Upper lobe of left lung (tissue), 6 donors: ENCODE measurements at regions not wholly inside any gene's neighbourhood (a gene's known extent, or its start where the extent isn't known, plus 50 kb on each side); places are given as distances from the start of the nearest gene placed in this dataset.
A peak's percentile ranks its signal among the peaks of the same experiment; 100 is the strongest.

ENCODE experiments used
- ATAC-seq, 2 donors: fragments of 200-7000 bp; cut with Tn5 transposase; one replicate each; pipeline ENCODE4 v1.9.1; 2022; ENCODE audit warnings: mild to moderate bottlenecking in 2 of 2, moderate library complexity in 2 of 2; ENCODE audit not compliant: low FRiP score in 2 of 2
- DNase-seq, 2 donors: peaks; one replicate each; pipeline ENCODE4 v3.0.0-alpha.2; 2019 to 2020
- H3K27ac ChIP-seq, 4 donors: fragments of 200-600 bp; sonication (generic); one replicate each; pipeline ENCODE4 v1.5.1; 2016 to 2019
- H3K27me3 ChIP-seq, 4 donors: fragments of 200-600 bp; sonication (generic); one replicate each; pipeline ENCODE4 v1.5.1; 2017 to 2019
- H3K36me3 ChIP-seq, 4 donors: fragments of 200-600 bp; sonication (generic); one replicate each; pipeline ENCODE4 v1.5.1; 2016 to 2019
- H3K4me1 ChIP-seq, 4 donors: fragments of 200-600 bp; sonication (generic); one replicate each; pipeline ENCODE4 v1.5.1; 2018 to 2019
- H3K4me3 ChIP-seq, 4 donors: fragments of 200-600 bp; sonication (generic); one replicate each; pipeline ENCODE4 v1.5.1; 2017 to 2019; ENCODE audit warnings: mild to moderate bottlenecking in 2 of 4, moderate library complexity in 1 of 4
- H3K9me3 ChIP-seq, 4 donors: fragments of 200-600 bp; sonication (generic); one replicate each; pipeline ENCODE4 v1.5.1; 2018 to 2019
- CTCF ChIP-seq, 6 experiments: fragments of 450-650 bp in 4 of 6; fragments of 200-600 bp in 2 of 6; sonication (generic) in 2 of 6; IDR thresholded peaks; one replicate each; pipeline ENCODE4 v1.5.1; 2016 to 2019; ENCODE audit warnings: antibody characterized with exemption in 6 of 6
- EP300 ChIP-seq, 4 donors: sonication (generic); formaldehyde crosslinking; IDR thresholded peaks; one replicate each; pipeline ENCODE4 v1.5.1; 2017; ENCODE audit warnings: antibody characterized with exemption in 4 of 4, control low read depth in 2 of 4
- POLR2A ChIP-seq, 4 donors: fragments of 450-650 bp; IDR thresholded peaks; one replicate each; pipeline ENCODE4 v1.5.1; 2016 to 2017; ENCODE audit warnings: antibody characterized with exemption in 4 of 4, mild to moderate bottlenecking in 2 of 4
- POLR2AphosphoS5 ChIP-seq, 2 donors: sonication (generic); formaldehyde crosslinking; IDR thresholded peaks; one replicate each; pipeline ENCODE4 v1.5.1; 2017; ENCODE audit warnings: antibody characterized with exemption in 2 of 2
- WGBS, 2 donors: methylation state at CpG; one replicate each; pipeline ENCODE4 v1.1.5; 2017 to 2018; 5-methylcytosine and 5-hydroxymethylcytosine counted together
- donor health status: DM: no; HTN: no; CAD: no; lungs with moderate emphysema.
- donor health status: DM: no; HTN: yes; CAD: no; lungs with severe emphysema.

DNA sequence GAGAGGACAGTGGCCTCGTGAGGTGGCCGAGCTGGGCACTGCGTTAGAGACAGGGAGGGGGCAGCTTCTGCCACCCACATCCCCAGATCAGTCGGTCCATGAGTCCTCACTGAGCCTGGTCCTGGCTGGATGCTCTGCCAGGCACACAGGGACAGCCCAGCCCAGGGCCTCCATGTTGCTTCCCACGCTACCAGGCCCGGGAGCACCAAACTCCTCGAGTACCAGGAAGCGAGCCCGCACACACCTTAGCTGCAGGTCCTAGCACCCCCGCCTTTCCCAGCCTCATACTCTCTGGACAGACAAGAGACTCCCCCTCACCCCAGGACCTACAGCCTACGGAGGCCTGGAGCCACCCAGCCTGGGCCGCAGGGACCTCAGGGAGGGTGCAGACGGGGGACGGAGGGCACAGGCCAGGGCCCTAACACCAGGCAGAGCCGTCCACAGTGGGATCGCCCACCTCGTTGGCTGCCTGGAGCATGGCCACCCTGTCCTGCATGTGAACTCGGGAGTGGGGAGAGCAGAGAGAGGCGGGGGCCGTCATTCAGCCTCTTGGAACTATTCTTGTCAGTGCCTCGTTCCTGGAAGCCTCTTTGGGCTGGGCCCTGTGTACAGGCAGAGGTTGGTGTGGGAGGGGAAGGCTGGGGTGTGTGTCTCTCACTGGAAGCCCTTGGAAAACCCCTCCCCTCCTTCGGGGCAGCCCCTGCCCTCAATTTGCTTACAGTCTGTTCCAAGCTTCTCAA lies 90.9 kb upstream of the RUNX3 start:
- Histone ChIP-seq H3K27ac (peak overlapping the region in 3 of 4 donors; percentile 72 to 86 (median 81)), H3K36me3 (no peaks in the 10 kb centered on the region), H3K27me3 (no peaks in the 10 kb centered on the region), H3K4me3 (no peak overlapping the region), H3K9me3 (no peaks in the 10 kb centered on the region), H3K4me1 (peaks cover 11 to 29% (median 16%) of the 10 kb centered on the region in 4 donors)
- no peak for TF ChIP-seq POLR2A (IDR thresholded peaks at IDR 0.05)
- TF ChIP-seq EP300 (IDR thresholded peaks at IDR 0.05): no peak
- TF ChIP-seq POLR2AphosphoS5 (IDR thresholded peaks at IDR 0.05): no peak
- no peak for TF ChIP-seq CTCF (IDR thresholded peaks at IDR 0.05)
- WGBS, 2 donors: 68 to 83% methylated on average over 12 to 13 of the region's 22 CpGs
- ATAC-seq (no peak), DNase-seq (no peak)

DNA sequence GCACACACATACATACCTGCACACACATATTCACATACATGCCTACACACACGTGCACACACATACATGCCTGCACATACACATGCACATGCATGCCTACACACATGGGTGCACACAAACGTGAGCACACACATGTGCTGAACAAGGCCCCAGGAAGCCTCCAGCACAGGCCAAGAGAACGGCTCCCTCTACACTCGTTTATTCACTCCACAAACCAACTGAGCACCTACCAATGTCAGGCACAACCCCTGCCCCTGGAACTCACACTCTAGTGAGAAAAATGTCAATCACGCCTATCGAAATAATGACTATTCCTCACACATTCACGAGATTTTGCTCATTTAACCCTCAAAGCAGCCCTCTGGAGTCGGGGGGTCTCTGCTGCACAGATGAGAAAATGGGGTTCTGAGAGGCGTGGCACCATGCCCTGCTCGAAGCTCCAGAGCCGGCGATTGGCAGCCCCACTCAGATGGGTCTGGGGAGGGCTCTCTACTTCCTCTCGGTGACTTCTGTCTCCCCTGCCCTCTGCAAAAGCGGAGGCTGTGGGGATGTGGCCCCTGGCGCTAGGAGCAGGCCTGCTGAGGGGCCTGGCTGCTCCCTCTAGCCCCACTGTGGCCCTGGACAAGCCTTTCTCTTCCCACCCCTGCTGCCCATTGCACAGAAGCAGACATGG lies 90.2 kb upstream of the RUNX3 start:
- no peak for ATAC-seq
- no peaks in the 10 kb centered on the region for H3K36me3 ChIP-seq
- peaks cover 11 to 29% (median 16%) of the 10 kb centered on the region in 4 donors for H3K4me1 ChIP-seq
- WGBS, 2 donors: 72 to 74% methylated on average over 10 to 15 of the region's 15 CpGs
- no peak for DNase-seq
- TF ChIP-seq POLR2AphosphoS5 (IDR thresholded peaks at IDR 0.05): no peak
- no peak for TF ChIP-seq CTCF (IDR thresholded peaks at IDR 0.05)
- no peak for TF ChIP-seq POLR2A (IDR thresholded peaks at IDR 0.05)
- no peak for TF ChIP-seq EP300 (IDR thresholded peaks at IDR 0.05)
- no peak overlapping the region for H3K4me3 ChIP-seq
- no peaks in the 10 kb centered on the region for H3K27me3 ChIP-seq
- peak overlapping the region in 2 of 4 donors; percentile 81 to 86 for H3K27ac ChIP-seq
- no peaks in the 10 kb centered on the region for H3K9me3 ChIP-seq

GRCh38 chr1:25019337-25020172 lies 89.5 kb upstream of the RUNX3 start:
- WGBS, 2 donors: 85 to 91% methylated on average over 11 to 13 of the region's 13 CpGs
- no peak for TF ChIP-seq POLR2A (IDR thresholded peaks at IDR 0.05)
- ATAC-seq (no peak), DNase-seq (no peak)
- Histone ChIP-seq H3K27me3 (no peaks in the 10 kb centered on the region), H3K36me3 (no peaks in the 10 kb centered on the region), H3K4me3 (no peak overlapping the region), H3K4me1 (peaks cover 11 to 29% (median 16%) of the 10 kb centered on the region in 4 donors), H3K9me3 (no peaks in the 10 kb centered on the region), H3K27ac (no peak overlapping the region)

GRCh38 chr1:25018943-25019336 lies 88.9 kb upstream of the RUNX3 start:
- no peak for DNase-seq
- 92 to 99% methylated on average over 5 of the region's 5 CpGs for WGBS, 2 donors
- no peak overlapping the region for H3K4me3 ChIP-seq
- TF ChIP-seq CTCF (IDR thresholded peaks at IDR 0.05): no peak
- TF ChIP-seq POLR2A (IDR thresholded peaks at IDR 0.05): no peak
- TF ChIP-seq EP300 (IDR thresholded peaks at IDR 0.05): no peak
- TF ChIP-seq POLR2AphosphoS5 (IDR thresholded peaks at IDR 0.05): no peak
- H3K9me3 ChIP-seq: no peaks in the 10 kb centered on the region
- H3K4me1 ChIP-seq: peaks cover 11 to 29% (median 16%) of the 10 kb centered on the region in 4 donors
- H3K27ac ChIP-seq: no peak overlapping the region
- H3K27me3 ChIP-seq: no peaks in the 10 kb centered on the region
- no peak for ATAC-seq
- no peaks in the 10 kb centered on the region for H3K36me3 ChIP-seq
